ENCODE measurements at regions not wholly inside any gene's neighbourhood (a gene's known extent, or its start where the extent isn't known, plus 50 kb on each side); places are given as distances from the start of the nearest gene placed in this dataset.
"Not testable (repeated sequence)": the region's sequence is repeated elsewhere in the genome, so short reads cannot be mapped to it uniquely, and the experiment has no call there.

GRCh38 chr13:65783383-65783782 is 1446.8 kb downstream of the PCDH9 start:
- TF ChIP-seq ISL1 (CRISPR knock-in tag; IDR thresholded peaks at IDR 0.05) (no peak), PATZ1 (CRISPR knock-in tag; IDR thresholded peaks at IDR 0.05; ENCODE audit: borderline replicate concordance) (no peak), ZC3H10 (CRISPR knock-in tag; IDR thresholded peaks at IDR 0.05) (no peak), TSHZ2 (CRISPR knock-in tag; IDR thresholded peaks at IDR 0.05) (no peak), TCF4 (CRISPR knock-in tag; IDR thresholded peaks at IDR 0.05; ENCODE audit: borderline replicate concordance) (no peak), SNAI2 (CRISPR knock-in tag; IDR thresholded peaks at IDR 0.05) (no peak), PPARA (CRISPR knock-in tag; IDR thresholded peaks at IDR 0.05; ENCODE audit: borderline replicate concordance) (no peak), CSRNP3 (CRISPR knock-in tag; IDR thresholded peaks at IDR 0.05) (no peak), GLIS3 (CRISPR knock-in tag; IDR thresholded peaks at IDR 0.05) (no peak), CSDC2 (CRISPR knock-in tag; IDR thresholded peaks at IDR 0.05) (no peak), ARNTL (CRISPR knock-in tag; IDR thresholded peaks at IDR 0.05; ENCODE audit: borderline replicate concordance, low read depth) (no peak)
- no peak for ATAC-seq

- ATAC-seq: not testable (repeated sequence)
Measured at GRCh38 chr13:65771704-65772313, 1458.3 kb downstream of the PCDH9 start.

- TF ChIP-seq ESRRG (CRISPR knock-in tag; IDR thresholded peaks at IDR 0.05) (no peak), ZNF8 (CRISPR knock-in tag; IDR thresholded peaks at IDR 0.05) (no peak)
- ATAC-seq: no peak
Measured at GRCh38 chr13:65768545-65768944, 1461.6 kb downstream of the PCDH9 start.

- ATAC-seq: no peak
- TF ChIP-seq ZNF8 (CRISPR knock-in tag; IDR thresholded peaks at IDR 0.05) (no peak), SNAI2 (CRISPR knock-in tag; IDR thresholded peaks at IDR 0.05) (no peak)
Measured at GRCh38 chr13:65763811-65764210, 1466.3 kb downstream of the PCDH9 start.

- ATAC-seq: no peak
- no peak for TF ChIP-seq TCF4 (CRISPR knock-in tag; IDR thresholded peaks at IDR 0.05; ENCODE audit: borderline replicate concordance)
- no peak for TF ChIP-seq CSDC2 (CRISPR knock-in tag; IDR thresholded peaks at IDR 0.05)
- no peak for TF ChIP-seq BACH2 (CRISPR knock-in tag; IDR thresholded peaks at IDR 0.05; ENCODE audit: borderline replicate concordance)
- no peak for TF ChIP-seq CREB5 (CRISPR knock-in tag; IDR thresholded peaks at IDR 0.05; ENCODE audit: low read depth)
- no peak for TF ChIP-seq ZNF565 (CRISPR knock-in tag; conservative IDR thresholded peaks at IDR 0.05; ENCODE audit: low read depth)
- TF ChIP-seq CSRNP3 (CRISPR knock-in tag; IDR thresholded peaks at IDR 0.05): no peak
- no peak for TF ChIP-seq PATZ1 (CRISPR knock-in tag; IDR thresholded peaks at IDR 0.05; ENCODE audit: borderline replicate concordance)
- TF ChIP-seq ARNTL (CRISPR knock-in tag; IDR thresholded peaks at IDR 0.05; ENCODE audit: borderline replicate concordance, low read depth): no peak
- TF ChIP-seq RARB (CRISPR knock-in tag; IDR thresholded peaks at IDR 0.05): no peak
- TF ChIP-seq POU6F1 (CRISPR knock-in tag; IDR thresholded peaks at IDR 0.05; ENCODE audit: borderline replicate concordance, low read depth): no peak
- TF ChIP-seq ESRRG (CRISPR knock-in tag; IDR thresholded peaks at IDR 0.05): no peak
Measured at GRCh38 chr13:65762012-65762411, 1468.1 kb downstream of the PCDH9 start.
